HEK293 (cell line): ENCODE measurements at regions not wholly inside any gene's neighbourhood (a gene's known extent, or its start where the extent isn't known, plus 50 kb on each side); places are given as distances from the start of the nearest gene placed in this dataset.

ENCODE experiments used
- CTCF ChIP-seq: fragments of 450-650 bp; formaldehyde crosslinking; IDR thresholded peaks from 2 replicates; pipeline ENCODE4 v1.5.1; 2016; ENCODE audit warnings: missing biosample characterization, missing genetic modification characterization
- ZBTB1 ChIP-seq: fragments of 450-650 bp; formaldehyde crosslinking; IDR thresholded peaks from 2 replicates; pipeline ENCODE4 v1.5.1; 2016; ENCODE audit warnings: missing biosample characterization, missing genetic modification characterization
- ZFP41 ChIP-seq: fragments of 450-650 bp; formaldehyde crosslinking; IDR thresholded peaks from 2 replicates; pipeline ENCODE4 v1.5.1; 2016; ENCODE audit warnings: missing biosample characterization, missing genetic modification characterization, borderline replicate concordance
- ZNF112 ChIP-seq: fragments of 450-650 bp; formaldehyde crosslinking; IDR thresholded peaks from 2 replicates; pipeline ENCODE4 v1.5.0; 2017; ENCODE audit warnings: missing biosample characterization, missing genetic modification characterization
- ZNF16 ChIP-seq: fragments of 450-650 bp; formaldehyde crosslinking; IDR thresholded peaks from 2 replicates; pipeline ENCODE4 v1.5.1; 2016; ENCODE audit warnings: low read depth, missing biosample characterization, missing genetic modification characterization
- ZNF2 ChIP-seq: fragments of 450-650 bp; formaldehyde crosslinking; IDR thresholded peaks from 2 replicates; pipeline ENCODE4 v1.5.1; 2016; ENCODE audit warnings: missing biosample characterization, missing genetic modification characterization
- ZNF596 ChIP-seq: fragments of 450-650 bp; IDR thresholded peaks from 2 replicates; pipeline ENCODE4 v1.5.0; 2018; ENCODE audit warnings: missing biosample characterization, mild to moderate bottlenecking, missing genetic modification characterization, moderate library complexity

DNA sequence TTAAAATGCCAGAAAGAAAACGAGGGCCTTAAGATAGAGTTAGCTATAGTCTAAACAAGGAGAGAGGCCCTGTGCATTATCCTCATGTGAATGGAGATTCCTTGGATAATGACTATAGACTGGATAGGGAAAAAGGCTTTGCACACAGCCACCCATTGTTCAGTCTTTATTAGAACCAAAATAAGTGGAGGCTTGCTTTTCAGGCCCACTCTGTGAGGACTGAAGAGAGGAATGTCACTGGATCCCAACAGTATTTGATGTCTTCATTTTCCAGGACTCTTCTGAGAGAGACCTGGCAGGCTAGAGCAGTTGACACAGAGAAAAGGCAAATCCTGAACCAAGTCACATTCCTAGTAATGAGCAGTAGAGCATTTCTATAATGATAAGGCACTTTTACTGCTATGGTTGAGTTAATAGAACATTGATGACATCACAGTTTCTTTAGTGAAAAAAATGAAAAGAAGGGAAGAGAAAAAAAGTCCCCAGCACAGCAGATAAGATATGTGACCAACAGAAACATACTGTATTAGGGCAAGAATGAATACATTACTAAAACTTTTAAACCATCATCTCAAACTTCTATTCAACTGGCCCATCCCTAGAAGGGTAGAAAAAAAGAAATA lies 315.1 kb downstream of the EPHA7 start:
- TF ChIP-seq ZFP41 (tag by site-specific recombination) (no peak), ZNF112 (tag by site-specific recombination) (no peak), ZNF16 (tag by site-specific recombination) (no peak), ZNF596 (tag by site-specific recombination) (no peak), ZBTB1 (tag by site-specific recombination) (no peak), ZNF2 (tag by site-specific recombination) (no peak), CTCF (no peak)
